Lower leg skin (tissue), 3 donors: ENCODE measurements at regions not wholly inside any gene's neighbourhood (a gene's known extent, or its start where the extent isn't known, plus 50 kb on each side); places are given as distances from the start of the nearest gene placed in this dataset.

ENCODE experiments used
- CTCF ChIP-seq, 3 donors: fragments of 450-650 bp; IDR thresholded peaks; one replicate each; pipeline ENCODE4 v1.5.1; 2016; ENCODE audit warnings: antibody characterized with exemption in 3 of 3, mild to moderate bottlenecking in 3 of 3, moderate library complexity in 2 of 3
- POLR2A ChIP-seq, 2 donors: fragments of 450-650 bp; IDR thresholded peaks; one replicate each; pipeline ENCODE4 v1.6.1; 2016 to 2017; ENCODE audit warnings: antibody characterized with exemption in 2 of 2, mild to moderate bottlenecking in 1 of 2, moderate library complexity in 1 of 2

DNA sequence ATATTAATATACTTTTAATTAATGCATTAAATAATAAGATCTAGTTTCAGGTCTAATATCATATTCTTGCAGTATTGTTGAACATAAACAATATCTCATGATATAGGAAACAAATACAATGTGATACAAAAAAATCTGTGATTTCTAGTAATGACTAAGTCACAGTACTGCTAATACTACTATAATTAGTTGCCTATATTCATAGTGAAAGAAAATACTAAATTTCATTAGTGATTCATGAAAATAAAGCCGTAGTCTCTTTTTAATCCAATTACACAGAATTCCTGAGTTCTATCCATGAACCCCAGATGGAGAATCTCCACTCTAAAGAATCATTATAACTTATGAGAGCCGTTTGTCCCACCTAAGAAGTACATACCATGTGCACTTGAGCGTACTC, 266.3 kb upstream of the ACVR2A start:
- TF ChIP-seq CTCF (IDR thresholded peaks at IDR 0.05), result no peak
- TF ChIP-seq POLR2A (IDR thresholded peaks at IDR 0.05), result no peak
